ENCODE measurements at regions not wholly inside any gene's neighbourhood (a gene's known extent, or its start where the extent isn't known, plus 50 kb on each side); places are given as distances from the start of the nearest gene placed in this dataset.

DNA sequence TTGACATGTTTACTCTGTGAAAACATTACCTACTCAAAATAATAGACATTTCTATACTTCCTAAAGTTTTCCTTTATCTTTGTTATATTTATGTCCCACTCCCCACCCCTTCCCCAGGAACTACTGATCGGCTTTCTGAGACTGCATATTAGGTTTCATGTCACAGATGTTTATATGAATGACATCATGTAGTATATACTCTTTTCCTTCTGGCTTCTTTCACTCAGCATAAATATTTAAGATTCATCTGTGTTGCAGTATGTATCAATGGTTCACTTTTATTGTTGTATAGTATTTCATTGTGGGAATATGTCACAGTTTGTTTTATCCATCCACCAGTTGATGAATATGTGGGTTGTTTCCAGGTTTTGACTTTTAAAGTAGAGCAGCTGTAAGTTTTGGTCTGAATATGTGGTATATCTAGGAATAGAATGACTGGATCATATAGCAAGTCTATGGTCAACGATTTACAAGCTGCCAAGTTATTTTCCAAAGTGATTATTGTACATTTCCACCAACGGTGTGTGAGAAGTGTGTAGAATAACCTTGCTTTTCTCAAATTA is 73.8 kb upstream of the CAV2 start:
- no peak for ATAC-seq

DNA sequence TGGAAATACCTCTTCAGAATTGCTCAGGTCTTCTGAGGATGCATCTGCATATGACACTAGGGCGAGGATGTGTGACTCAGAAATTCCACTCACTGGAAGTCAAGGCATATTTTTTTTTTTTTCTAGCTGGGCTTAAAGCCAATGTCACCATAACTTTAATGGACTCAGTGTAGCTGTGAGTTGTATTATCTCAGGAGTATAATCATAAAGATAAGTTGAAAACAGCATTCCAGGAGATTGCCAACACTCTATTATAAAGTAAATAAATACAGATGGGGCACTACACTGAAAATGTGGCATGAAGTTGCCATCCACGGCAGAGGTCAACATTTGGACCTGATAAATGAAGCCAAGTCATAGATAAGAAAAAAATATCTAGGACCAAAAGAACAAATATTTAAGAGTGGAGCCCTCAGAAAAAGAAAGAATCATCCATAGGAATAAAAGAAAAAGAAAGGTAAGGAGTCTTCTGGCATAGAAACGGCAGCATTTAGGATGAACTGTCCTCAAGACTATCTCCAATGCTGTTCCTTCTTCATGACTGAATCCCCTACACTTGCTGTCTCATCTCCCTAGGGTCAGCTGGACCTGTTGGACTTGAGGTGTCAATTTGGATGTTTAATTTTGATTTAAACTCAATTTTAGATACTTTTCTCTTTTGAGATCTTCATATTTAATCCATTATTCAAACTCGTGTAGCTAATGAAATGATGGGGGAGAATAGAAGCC is 72.9 kb upstream of the CAV2 start:
- ATAC-seq, result peak in 1 of 2 donors; percentile 25

DNA sequence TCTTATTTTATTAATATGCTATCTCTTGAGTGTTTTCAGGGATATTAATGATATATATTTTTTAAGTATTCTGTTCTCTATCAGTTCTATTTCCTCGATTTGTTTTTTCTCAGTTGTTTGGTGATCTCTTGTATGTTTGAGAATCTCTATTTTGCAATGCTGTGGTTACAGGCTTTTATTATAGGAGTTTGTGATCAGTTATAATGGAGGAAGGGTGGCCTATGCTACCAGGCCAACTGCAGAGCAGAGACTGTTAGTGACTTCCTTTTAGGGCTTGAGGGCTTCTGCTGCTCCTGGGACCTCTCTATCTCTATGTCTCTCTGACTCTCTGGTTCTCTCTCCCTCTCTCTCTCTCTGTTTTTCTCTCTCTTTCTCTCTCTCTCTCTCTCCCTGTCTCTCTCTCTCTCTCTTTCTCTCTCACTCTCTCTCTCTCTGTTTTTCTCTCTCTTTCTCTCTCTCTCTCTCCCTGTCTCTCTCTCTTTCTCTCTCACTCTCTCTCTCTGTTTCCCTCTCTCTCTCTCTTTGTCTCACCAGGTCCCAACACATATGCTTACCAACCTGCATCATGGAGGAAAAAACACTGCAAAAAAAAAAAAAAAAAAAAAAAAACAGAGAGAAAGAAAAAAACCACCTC is 69.4 kb upstream of the CAV2 start:
- ATAC-seq, result no peak

DNA sequence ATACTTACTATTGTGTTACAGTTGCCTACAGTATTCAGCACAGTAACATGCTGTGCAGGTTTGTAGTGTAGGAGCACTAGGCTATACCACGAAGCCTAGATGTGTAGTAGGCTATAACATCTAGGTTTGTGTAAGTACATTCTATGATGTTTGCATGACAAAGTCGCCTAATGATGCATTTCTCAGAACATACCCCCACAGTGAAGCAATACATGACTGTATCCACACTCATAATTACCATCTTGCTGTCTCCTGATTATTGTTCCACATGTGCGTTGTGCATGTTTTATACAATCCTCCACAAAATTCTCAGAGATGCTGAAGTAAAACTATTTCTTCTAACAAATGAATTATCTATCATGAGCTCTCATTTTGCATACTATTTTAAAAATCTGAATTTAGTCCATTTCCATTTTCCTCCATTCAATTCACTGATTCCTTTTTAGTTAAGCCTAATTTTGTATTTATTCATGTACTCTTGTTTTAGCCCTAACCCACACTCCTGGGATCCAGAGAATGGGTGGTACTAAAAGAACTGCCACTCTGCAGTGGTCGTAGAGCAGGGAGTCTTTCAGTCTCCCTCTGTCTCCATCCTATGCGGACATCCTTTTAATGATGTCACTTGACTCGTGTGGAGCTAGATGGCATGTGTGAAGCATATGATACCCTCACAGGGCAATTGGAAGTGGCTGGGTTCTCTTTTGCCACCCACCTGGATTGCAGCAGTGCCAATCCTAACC is 67.6 kb upstream of the CAV2 start:
- ATAC-seq, result no peak

DNA sequence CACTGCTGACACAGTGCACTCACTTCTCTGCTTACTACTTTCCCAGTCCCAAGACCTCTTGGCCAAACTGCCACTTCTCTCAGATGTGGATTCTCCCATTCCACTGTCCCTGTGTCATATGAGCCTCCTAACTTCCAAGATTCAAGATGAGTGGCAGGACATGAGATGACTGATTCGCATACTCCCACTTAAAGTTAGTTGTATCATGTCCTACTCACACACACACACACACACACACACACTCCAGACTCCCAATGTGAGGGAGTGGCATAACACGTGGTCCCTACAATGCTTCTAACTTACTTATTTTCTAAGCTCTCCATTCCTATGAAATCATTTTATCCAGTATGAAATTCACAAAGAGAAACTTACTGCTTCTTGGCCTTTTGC is 67.0 kb upstream of the CAV2 start:
- ATAC-seq, result no peak

DNA sequence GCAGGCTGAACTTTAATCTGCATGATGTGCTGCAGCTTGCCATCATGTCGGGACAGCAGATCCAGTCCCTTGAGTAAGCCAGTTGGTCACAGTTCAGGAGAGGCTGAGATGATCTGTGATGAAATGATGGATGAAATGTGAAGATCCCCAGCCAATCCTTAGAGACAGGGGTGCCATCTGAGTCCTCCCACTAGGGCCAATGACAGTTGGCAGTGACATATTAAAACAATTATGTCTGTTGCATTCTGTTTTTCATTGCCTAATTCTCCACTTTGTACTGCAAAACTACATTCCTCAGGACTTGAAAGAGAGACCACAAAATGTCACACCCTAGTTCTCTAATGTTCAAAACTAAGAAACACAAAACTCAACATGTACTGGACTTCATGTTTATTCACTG is 66.3 kb upstream of the CAV2 start:
- no peak for ATAC-seq

DNA sequence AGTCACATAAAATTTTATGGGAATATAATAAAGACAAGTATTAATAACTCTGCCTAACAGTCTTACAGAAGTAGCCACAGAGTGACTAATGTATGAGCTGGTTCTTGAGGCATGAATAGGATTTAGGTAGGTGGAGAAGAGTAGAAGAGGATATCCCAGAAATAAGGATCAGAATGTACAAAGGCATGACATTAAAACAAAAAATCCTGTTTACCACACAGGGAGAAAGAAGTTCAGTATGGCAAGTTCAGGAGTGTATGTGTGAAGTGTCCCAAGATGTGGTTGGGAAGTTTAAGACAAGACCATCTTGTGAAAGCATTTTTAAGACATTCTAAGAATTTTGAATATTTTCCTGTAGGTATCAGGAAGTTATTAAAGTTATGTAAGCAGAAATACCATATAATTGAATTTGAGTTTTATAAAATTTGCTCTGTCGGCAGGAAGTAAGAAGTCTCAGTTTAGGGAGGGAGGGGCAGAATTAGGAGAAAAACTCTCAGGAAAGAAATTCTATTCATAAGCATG is 64.7 kb upstream of the CAV2 start:
- ATAC-seq, result no peak

DNA sequence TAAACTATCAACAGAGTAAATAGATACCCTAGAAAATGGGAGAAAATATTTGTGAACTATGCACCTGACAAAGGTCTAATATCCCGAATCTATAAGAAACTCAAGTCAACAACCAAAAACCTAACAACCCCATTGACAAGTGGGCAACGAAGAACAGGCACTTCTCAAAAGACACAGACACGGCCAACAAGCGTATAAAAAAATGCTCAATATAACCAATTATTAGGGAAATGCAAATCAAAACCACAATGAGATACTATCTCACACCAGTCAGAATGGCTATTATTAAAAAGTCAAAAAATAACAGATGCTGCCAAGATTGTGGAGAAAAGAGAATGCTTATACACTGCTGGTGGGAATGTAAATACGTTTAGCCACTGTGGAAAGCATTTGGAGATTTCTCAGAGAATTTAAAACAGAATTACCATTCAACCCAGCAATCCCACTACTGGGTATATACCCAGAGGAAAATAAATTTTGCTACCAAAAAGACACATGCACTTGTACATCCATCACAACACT is 63.2 kb upstream of the CAV2 start:
- no peak for ATAC-seq

DNA sequence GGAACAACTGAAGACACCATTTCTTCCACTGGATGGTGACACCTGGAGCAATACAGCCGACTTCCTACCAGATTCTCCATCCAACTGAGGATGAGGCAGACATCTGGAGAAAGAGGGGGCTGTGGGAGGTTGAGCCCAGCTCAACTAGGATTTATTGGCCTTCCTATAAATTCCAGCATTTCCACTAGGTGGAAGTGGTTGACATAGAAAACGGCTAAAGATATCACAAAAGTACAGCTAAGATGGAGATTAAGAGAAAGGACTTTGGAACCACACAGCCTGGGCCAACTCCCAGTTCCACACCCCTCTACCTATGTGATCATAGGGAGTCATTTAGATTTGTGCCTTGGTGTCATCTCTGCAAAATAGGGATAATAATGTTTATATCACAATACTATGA is 61.3 kb upstream of the CAV2 start:
- ATAC-seq, result no peak

DNA sequence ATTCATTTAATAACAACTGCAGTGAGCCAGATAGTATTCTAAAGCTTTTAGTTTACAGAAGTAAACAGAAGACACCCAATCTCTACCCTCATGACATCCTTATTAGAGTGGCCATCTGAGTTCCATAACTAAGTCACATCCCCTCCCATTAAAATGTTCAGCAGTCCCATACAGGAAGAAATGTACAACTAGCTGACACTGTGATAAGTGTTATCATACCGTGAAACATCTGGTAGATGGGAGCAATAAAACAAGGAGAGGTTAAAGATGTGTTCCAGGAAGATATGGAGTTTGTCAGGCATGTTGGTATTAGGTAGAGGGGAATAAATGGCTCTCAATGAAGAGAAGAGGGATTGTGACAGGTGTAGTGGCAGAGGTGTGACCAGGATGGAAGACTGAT is 60.5 kb upstream of the CAV2 start:
- ATAC-seq, result no peak

DNA sequence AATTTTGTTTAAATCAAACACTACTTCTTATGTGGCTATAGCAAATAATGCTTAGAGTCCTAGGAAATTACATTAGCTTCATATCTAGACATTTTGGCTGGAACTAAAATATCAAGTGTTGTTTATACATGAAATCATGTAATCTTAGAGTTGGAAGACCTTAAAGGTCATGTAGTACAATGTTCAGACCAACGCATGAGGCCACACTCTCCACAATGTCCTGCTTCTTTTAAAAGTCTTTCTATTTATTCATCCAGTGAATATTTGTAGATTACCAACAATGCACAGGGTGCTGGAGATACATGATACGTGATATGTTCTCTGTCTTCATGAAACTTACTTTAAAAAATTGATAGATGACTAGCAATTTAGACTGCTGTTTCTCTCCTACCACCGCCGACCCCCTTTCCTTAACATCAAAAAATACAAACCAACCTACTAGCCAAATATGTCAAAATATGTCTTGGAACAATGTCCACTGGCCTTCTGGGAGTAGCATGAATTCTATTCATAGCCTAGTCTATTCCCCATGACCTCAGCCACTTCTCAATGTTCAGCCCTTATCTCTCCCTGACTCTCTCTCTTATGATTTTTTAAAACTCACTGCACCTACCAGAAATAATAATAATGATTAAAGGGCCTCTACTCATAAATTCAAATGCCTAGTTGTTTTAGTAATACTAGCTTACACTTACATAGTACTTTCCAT is 59.5 kb upstream of the CAV2 start:
- ATAC-seq, result no peak

DNA sequence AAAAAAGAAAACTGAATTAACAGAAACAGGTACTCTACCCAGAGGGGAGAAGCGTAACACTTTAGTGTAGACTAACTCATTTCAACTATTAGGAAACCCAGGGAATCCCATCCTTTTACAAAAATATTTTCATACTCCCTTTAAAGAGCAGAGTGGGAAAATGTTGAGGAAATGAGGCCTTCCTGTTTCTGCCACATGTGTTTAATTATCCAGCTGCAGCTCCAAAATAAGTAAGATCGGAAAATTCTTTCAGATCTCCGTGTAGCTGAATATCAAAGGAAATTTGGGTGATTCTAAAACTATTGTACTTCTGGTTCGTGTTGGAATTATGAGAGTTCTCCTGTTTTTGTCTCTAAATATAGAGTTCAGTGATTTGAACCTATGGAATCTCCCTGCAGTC is 58.0 kb upstream of the CAV2 start:
- ATAC-seq, result no peak

DNA sequence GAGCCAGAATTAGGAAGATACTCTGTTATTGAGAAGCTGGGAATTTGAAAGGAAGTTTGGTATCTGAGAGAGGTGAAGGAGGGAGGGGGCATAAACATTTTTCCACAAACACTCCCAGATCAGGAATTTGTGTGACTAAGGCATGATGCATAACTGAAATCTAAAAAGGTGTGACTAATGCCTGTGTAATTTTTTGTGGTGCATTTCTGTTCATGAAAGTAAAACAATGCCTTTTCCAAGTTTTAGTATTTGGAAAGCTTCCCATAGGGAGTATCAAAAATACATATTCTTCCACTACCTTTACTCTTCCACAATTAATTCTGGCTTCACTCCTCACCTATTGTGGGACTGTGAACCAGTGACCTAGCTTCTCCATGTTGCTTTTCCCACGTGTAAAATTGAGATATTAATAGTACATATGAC is 56.4 kb upstream of the CAV2 start:
- ATAC-seq, result no peak

DNA sequence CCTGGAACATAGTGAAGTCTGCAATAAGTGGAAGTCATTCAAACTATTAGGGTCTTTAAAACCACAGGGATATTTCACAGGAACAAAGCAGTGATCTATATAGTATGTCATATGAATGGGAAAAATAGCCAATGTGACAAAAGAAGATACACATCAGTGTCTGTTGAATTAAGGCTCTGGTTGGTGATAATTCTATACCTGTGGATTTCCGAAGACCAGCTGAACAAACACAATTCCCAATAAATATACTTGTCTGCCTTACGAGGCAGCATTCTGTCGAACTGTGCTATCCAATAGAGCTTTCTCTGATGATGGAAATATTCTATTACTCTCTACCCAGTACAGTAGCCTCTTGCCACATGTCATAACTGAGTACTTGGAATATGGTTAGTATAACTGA is 55.9 kb upstream of the CAV2 start:
- ATAC-seq, result no peak

DNA sequence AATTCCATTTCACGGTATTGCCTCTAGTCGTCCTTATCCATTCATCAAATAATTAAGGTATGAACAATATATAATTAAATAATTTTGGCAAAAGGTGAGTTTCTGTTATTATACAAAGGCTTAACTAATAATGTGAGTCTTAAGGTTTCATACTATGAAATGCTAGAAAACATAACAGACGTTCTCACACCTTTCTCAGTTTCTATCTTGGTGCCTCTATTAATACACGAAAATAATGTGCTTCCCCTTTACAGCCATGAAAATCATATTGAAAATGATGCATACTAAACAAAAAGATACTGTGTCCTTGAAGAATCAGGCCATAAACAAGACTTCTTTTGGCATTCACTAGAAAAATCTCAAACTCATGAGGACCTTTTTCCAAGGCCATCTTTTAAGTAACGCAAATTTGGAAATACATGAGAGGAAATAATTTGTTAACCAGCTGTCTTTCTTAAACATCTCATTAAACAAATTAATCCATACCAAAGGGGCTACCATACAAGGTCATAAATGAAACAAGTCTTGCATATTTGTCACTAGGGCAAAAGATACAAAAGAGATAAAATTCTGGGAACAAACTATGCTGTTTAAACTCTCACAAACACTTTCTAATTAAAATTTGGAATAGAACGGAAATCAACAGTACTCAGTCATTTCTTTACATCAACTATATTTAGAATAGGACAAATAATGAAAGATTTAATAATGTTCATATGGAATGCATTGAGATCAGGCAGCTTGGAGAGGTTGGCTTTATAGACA is 53.9 kb upstream of the CAV2 start:
- no peak for ATAC-seq

DNA sequence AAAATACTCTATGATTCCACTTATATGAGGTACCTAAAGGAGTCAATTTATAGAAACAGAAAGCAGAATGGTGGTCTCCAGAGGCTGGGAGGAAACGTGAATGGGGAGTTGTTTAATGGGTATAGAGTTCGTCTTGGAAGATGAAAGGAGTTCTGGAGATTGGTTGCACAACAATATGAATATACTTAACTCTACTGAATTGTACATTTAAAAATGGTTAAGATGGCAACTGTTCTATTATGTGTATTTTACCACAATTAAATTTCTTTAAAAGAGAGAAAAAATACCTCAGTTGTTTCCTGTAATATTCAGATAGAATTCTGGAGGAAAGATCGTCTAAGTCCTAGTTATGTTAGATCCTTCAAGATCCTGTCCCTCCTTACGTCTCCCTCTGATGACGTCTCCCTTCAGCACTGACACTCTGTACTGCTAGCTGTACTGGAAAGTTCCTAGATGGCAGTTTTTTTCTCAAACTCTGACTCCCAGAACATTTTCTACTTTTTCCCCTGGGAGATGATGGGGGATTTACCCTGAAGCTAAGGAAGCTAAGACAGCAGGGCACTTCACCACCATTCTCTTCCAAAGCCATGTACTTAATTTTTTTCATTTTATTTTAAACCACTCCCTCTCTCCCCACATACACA is 53.2 kb upstream of the CAV2 start:
- ATAC-seq, result no peak

DNA sequence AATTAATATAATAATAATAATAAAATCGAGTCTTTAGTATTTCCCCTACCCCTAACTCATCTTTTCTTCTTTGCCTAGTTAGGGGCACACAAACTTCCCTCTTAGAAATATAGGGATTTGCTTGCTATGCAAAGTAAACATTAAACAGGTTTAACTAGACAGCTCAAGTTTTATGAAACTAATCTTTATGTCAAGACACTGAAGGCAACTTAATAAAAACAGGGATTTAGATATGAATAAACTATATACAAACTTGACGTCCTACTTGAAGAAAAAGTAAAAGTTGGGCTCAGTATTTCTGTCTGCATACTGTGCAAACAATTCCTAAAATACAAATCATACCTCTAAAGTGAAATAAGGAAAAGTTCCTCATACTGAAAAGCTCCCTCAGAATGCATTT is 52.1 kb upstream of the CAV2 start:
- ATAC-seq, result no peak

DNA sequence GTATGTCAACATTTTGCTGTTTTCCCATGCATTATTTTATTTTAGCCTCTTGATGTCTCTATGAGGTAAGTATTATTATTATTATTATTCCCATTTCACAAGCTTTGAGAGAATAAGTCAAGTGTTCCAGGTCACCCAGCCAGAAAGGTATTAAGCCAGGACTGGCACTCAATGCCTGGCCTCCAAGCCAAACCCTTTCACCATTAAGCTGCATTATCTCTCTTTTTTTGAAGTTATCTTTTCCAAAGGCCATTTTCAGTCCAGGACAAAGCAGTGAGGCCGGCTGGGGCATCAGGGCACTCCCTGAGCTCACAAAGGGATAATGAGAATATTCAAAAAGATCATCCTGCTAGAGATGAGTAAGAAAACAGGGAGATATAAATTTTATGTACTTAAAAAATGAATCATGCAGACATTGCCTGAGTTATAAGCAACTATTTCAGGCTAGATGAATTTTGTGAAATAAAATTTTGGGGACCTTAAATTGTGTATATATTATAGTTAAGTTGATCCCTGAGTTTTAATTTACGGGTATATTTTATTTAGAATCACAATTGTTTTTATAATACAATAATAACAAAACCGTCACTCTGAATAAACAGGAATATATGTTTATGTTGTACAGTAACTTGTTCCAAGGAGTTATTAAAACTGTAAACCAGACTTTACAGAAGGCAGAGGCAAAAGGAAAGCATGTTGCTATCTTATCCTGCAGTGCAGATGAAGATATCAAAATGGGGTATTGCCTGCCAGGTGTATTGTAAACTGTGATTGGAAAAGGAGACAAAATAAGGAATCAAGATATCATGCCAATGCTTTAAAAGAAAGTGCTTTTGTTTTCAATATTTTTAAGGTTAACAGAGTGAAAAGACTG is 51.3 kb upstream of the CAV2 start:
- no peak for ATAC-seq

DNA sequence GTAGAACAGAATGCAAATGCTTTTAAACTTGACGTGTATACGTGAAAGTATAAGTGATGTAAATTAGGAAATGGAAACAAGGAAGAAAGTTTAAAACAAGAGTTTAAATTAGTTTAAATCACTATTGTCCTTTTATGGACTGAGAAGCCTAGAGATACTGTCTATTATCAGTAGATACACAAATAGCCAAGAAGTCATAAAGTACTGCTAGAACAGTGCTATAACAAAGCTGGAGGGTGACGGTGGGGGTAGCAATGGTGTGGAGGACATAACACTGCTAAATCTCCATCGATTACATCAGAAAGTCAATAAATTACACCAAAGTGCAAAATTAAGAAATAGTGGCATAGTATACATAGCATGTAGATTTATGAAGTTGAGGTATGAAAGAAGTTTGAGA is 50.1 kb upstream of the CAV2 start:
- ATAC-seq, result no peak

All from activated CD4-positive, CD25-positive, alpha-beta regulatory T cell treated with anti-CD3 and anti-CD28 coated beads, Interleukin-2, amount 50 U/mL, for 24 hours (primary cell).